ENCODE measurements at regions not wholly inside any gene's neighbourhood (a gene's known extent, or its start where the extent isn't known, plus 50 kb on each side); places are given as distances from the start of the nearest gene placed in this dataset.
"Not testable (repeated sequence)": the region's sequence is repeated elsewhere in the genome, so short reads cannot be mapped to it uniquely, and the experiment has no call there.

- Histone ChIP-seq H3K4me1 (peaks cover 0 to 13% of the 10 kb centered on the region in 2 donors), H3K36me3 (no peaks in the 10 kb centered on the region), H3K27ac (no peak overlapping the region), H3K27me3 (peaks cover 6 to 10% of the 10 kb centered on the region in 2 donors), H3K4me3 (no peak overlapping the region), H3K9me3 (peaks cover 0 to 16% of the 10 kb centered on the region in 2 donors)
- no peak for TF ChIP-seq CTCF (IDR thresholded peaks at IDR 0.05)
- no peak for DNase-seq (ENCODE audit: low spot score)
These were observed 108.4 kb downstream of the ADRA2C start for GRCh38 chr4:3874525-3875110.

GRCh38 chr4:3875466-3875865, 109.3 kb downstream of the ADRA2C start:
- Histone ChIP-seq H3K9me3 (peaks cover 0 to 16% of the 10 kb centered on the region in 2 donors), H3K4me1 (peaks cover 0 to 22% of the 10 kb centered on the region in 2 donors), H3K27ac (no peak overlapping the region), H3K36me3 (no peaks in the 10 kb centered on the region), H3K4me3 (no peak overlapping the region), H3K27me3 (peaks cover 15 to 17% of the 10 kb centered on the region in 2 donors)
- TF ChIP-seq CTCF (IDR thresholded peaks at IDR 0.05) = no peak
- no peak for DNase-seq (ENCODE audit: low spot score)

- H3K4me3 ChIP-seq; H3K36me3 ChIP-seq; DNase-seq (ENCODE audit: low spot score); H3K27ac ChIP-seq: not testable (repeated sequence)
- H3K9me3 ChIP-seq = peaks cover 0 to 16% of the 10 kb centered on the region in 2 donors
- H3K4me1 ChIP-seq = peaks cover 0 to 22% of the 10 kb centered on the region in 2 donors
- peaks cover 13 to 15% of the 10 kb centered on the region in 2 donors for H3K27me3 ChIP-seq
These were observed 110.1 kb downstream of the ADRA2C start for GRCh38 chr4:3876057-3876845.

GRCh38 chr4:3877236-3877635, 111.1 kb downstream of the ADRA2C start:
- H3K27ac ChIP-seq = no peak overlapping the region
- peaks cover 7 to 15% of the 10 kb centered on the region in 2 donors for H3K27me3 ChIP-seq
- peaks cover 0 to 16% of the 10 kb centered on the region in 2 donors for H3K9me3 ChIP-seq
- H3K4me1 ChIP-seq = peaks cover 0 to 13% of the 10 kb centered on the region in 2 donors
- no peak for DNase-seq (ENCODE audit: low spot score)
- H3K4me3 ChIP-seq = no peak overlapping the region
- no peak for TF ChIP-seq CTCF (IDR thresholded peaks at IDR 0.05)
- H3K36me3 ChIP-seq = no peaks in the 10 kb centered on the region

GRCh38 chr4:3877868-3878267, 111.7 kb downstream of the ADRA2C start:
- Histone ChIP-seq H3K36me3 (no peaks in the 10 kb centered on the region), H3K4me1 (peaks cover 0 to 13% of the 10 kb centered on the region in 2 donors), H3K4me3 (no peak overlapping the region), H3K27ac (no peak overlapping the region), H3K9me3 (peaks cover 0 to 16% of the 10 kb centered on the region in 2 donors), H3K27me3 (peaks cover 7 to 15% of the 10 kb centered on the region in 2 donors)
- TF ChIP-seq CTCF (IDR thresholded peaks at IDR 0.05) = no peak
- DNase-seq (ENCODE audit: low spot score) = no peak

GRCh38 chr4:3878678-3879077, 112.5 kb downstream of the ADRA2C start:
- H3K27me3 ChIP-seq = peaks cover 7 to 10% of the 10 kb centered on the region in 2 donors

More at GRCh38 chr4:3878678-3879077, 112.5 kb downstream of the ADRA2C start:
- no peak overlapping the region for H3K27ac ChIP-seq
- peaks cover 0 to 16% of the 10 kb centered on the region in 2 donors for H3K9me3 ChIP-seq
- DNase-seq (ENCODE audit: low spot score) = no peak
- no peak overlapping the region for H3K4me3 ChIP-seq
- H3K36me3 ChIP-seq = no peaks in the 10 kb centered on the region
- no peak for TF ChIP-seq CTCF (IDR thresholded peaks at IDR 0.05)
- H3K4me1 ChIP-seq = peaks cover 0 to 13% of the 10 kb centered on the region in 2 donors

Data from right atrium auricular region (tissue), 2 donors.